ENCODE measurements at regions not wholly inside any gene's neighbourhood (a gene's known extent, or its start where the extent isn't known, plus 50 kb on each side); places are given as distances from the start of the nearest gene placed in this dataset.

DNA sequence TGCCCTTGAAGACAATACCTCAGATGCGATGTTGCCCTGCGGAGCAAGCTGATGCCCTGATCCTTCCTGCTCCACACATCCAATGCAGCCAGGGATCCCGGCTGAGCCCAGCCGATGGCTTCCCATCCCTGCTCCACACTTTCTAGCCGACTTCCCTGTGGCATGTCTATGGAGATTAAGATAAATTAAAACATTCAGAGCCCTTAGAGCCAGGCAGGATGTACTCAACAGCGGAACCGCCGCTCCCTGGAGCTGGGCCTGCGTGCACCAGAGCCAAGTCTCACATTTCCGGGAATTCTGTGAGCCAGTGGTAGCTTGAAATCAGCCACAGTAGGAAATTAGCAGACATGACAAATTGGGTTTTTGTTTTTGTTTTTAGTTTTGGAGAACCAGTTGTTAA, 620.6 kb downstream of the GALR1 start:
- no peak for DNase-seq

- no peak for DNase-seq
Observed at GRCh38 chr18:77870894-77871293, 621.2 kb downstream of the GALR1 start.

DNA sequence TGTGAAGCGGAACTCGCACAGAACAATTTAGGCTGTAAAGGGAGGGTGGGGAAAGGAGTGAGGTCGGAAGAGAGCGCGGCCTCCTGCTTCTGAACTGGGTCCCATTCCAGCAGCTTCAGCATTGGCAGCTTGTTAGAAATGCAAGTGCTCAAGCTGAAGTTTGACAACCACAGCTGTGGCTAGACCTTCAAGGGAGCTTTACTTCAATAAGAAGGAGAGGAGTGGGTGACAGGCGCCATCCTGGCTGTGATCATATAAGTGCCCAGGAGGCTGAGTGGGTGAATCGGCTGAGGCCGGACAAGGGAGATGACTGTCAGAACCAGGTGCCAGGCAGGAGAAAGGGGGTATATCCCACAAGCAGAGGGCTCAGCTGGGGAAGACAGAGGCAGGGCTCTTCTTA, 622.5 kb downstream of the GALR1 start:
- DNase-seq, result no peak

DNA sequence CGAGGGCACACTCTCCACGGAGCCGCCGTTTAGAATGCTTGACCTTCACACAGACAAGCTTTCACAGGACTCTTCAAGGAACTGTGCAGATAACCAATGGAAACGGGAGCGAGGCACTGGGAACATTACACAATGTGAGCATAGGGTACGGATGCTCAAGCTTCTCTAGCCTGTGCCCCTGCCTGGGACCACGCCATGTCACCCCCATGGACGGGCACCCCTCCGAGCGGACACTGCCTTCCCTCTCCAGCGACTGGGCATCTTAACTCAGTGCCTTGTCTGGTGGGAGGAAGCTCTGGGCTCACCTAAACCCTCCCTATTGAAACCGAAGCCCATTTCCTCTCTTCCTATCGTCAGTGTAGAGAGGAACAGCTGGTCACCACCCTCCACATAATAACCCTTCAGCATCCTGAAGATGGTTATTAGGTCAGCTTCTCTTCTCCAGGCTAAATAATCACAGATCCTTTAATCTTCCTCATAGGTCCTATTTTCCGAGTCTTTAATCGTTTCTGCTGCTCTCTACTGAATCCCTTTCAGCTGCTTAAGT, 626.7 kb downstream of the GALR1 start:
- no peak for DNase-seq

- DNase-seq, result no peak
Observed at GRCh38 chr18:77879829-77880228, 630.2 kb downstream of the GALR1 start.

DNA sequence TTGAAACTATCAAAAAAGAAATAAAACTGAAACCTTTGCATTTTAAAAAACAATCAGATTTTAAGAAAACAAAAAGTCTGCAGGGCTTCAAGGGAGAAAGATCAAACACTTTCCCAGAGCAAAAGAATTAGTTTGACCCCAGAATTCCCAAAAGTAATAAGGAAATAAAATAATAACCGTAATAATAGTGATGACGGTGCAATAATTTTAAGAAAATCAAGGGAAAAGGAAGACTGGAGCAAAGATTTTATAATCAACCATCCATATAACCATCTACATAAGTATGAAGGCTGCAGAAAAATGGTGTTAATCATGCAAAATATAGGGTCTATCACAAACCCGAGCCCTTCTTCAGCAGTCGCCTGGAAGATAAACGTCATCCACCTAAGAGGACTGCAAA, 634.8 kb downstream of the GALR1 start:
- DNase-seq, result no peak

GRCh38 chr18:77894060-77894459, 644.4 kb downstream of the GALR1 start:
- no peak for DNase-seq

GRCh38 chr18:77895250-77895649, 645.6 kb downstream of the GALR1 start:
- DNase-seq, result no peak

DNA sequence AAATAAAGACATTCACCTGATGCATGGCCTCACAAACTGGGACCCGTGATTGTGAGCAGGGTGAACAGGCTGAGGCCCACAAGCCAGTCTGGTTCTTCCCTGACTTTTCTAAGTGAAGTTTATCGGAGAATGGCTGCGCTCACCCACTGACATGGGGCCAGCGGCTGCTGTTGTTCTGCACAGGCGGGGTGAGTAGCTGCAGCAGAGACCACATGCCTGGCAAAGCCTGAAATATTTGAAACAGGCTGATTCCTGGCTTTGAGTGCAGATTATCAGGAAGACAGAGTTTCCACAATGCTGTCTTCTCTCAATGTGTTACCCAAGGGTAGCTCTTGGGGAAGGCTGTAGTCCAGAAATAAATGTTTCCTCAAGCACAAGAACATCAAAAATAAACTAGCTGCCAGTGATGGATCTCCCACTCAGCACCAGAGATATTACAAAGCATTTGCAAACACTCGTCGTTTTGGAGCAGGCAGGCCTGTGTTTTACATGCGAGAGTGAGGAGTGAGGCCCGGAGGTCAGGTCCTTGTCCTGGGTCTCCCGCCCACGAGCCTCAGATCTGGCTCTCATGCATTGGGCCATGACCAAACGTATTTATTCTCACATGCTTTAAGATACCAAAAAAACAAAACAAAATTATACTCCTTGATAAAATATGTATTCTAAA, 647.1 kb downstream of the GALR1 start:
- no peak for DNase-seq

- no peak for DNase-seq
Observed at GRCh38 chr18:77897606-77898005, 648.0 kb downstream of the GALR1 start.

GRCh38 chr18:77899972-77900754, 650.5 kb downstream of the GALR1 start:
- DNase-seq, result peak; percentile 40

- no peak for DNase-seq
Observed at GRCh38 chr18:77905011-77905410, 655.4 kb downstream of the GALR1 start.

- DNase-seq, result no peak
Observed at GRCh38 chr18:77905449-77906055, 655.9 kb downstream of the GALR1 start.

DNA sequence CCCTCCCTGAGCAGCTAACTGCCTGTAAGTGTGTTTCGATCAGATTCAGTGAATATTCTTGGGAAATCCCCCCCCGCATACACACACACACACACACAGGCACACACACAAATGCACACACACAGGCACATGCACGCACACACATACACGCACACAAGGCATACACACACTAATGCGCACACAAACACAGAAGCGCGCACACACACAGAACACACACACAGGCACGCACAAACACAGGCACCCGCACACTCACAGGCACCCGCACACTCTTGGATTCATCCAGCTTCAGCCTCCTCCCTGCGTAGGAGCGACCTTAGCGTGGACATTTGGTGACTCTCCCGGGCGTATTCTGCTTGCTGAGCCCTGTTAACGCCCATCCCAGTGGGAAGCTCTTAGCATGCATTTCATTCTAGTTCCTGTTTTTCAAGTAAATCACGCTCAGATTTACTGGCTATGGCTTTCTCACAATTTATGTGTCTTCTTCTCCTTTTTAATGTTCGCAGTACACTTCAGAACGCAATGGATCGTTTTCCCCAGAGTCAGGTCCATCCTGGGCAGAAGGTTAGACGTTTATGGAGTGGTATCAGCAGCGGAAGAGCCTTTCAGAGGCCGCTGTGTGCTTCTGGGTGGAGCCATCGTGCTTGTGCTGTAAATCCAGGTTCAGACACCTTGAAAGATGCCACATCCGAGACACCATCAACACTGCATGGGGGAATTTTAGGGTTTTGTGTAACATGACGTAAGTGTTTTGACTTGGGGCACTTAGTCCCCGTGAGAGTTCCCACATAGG, 656.6 kb downstream of the GALR1 start:
- DNase-seq, result no peak

GRCh38 chr18:77910347-77910746, 660.7 kb downstream of the GALR1 start:
- DNase-seq, result no peak

DNA sequence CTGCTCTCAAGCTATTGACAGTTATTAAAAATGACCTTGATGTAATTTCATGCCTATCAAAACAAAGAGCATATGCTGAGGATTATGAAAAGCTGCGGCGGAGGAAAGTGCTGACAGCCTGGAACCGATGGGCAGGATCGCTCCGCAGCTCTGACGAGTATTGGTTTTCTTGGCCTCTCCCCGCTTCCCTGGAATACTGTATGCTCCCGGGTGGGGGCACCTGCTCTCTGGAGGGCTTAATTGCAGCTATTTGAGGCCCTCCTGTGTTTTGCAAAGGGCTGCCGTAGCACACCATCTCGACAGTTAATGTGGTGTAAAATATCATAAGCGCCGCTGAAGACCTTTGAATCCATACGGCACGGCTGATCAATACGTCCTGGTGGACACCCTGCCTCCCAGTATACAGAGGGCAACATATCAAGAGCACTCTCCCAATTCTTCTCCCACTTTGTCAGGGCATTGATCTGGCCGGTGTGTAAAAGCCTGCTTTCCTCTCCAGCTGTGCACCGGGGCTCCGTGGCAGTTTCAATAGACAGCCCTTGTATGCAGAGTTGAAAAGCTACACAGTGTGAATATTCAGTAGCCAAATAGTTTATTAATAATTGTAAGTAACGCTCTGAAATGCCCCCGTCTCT, 662.4 kb downstream of the GALR1 start:
- no peak for DNase-seq

DNA sequence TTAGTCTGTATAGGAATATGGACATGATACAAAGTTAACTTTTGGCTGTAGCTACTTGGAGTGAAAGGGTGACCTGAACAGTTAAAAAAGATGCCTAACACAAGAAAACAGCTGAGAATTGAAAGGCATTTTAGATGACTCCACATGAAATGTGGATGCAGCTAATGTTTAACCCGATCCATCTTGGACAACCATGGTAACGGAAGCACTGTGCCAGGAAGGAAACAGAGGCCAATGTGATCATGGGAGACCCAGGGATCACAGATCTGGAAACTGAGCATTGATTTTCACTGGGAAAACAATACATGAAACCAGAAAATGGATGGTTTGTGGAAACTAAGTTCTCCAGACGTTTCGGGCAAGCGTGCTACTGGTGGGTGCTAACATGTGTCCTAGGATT, 669.1 kb downstream of the GALR1 start:
- no peak for DNase-seq

GRCh38 chr18:77919923-77920322, 670.3 kb downstream of the GALR1 start:
- no peak for DNase-seq

DNA sequence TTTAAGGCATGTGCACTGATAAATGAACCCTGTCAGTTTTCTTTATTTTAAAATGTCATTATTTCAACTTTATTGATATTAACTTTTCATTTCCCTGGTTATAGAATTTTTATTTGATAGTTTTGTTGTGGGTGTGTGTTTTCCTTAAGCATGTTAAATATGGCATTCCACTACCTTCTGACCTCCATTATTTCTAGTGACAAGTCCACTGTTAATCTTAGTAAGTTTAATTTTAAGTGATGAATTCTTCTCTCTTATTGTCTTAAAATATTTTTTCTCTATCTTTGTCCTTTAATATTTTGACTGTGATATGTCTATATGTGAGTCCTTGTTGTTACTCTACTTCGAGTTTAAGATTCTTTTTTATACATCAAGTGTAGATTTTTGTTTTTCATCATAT, 685.7 kb downstream of the GALR1 start:
- no peak for DNase-seq

DNA sequence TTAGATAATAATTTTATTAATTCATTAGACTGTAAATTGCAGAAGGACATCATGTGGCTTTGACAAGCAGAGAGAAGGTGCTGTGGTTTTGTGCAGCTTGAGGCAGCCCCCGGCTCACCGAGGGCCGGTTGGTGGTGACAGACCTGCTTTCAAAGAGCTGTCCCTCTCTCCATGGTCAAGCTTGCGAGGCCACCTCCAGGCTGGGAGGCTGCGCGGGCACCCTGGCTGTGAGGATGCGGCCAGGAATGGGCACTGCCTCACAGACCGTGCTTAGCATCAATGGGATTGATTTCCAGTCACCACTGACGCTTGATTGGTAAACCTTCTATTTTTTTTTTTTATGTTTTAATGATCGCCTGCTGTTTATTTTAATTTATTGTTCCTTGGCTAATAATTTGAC, 690.9 kb downstream of the GALR1 start:
- DNase-seq, result no peak

- no peak for DNase-seq
Observed at GRCh38 chr18:77944533-77944932, 694.9 kb downstream of the GALR1 start.

- DNase-seq, result no peak
Observed at GRCh38 chr18:77948567-77948966, 698.9 kb downstream of the GALR1 start.

Measured in NCI-H1436 (cell line).